Cerebellar nuclear complex (tissue), 1 donor: ENCODE measurements at regions not wholly inside any gene's neighbourhood (a gene's known extent, or its start where the extent isn't known, plus 50 kb on each side); places are given as distances from the start of the nearest gene placed in this dataset.
"Not testable (repeated sequence)": the region's sequence is repeated elsewhere in the genome, so short reads cannot be mapped to it uniquely, and the experiment has no call there.

Source experiments
- DNase-seq, 2 experiments: peaks; one replicate each; lab custom pipeline; 2025; lab: John Stamatoyannopoulos, UW

DNA sequence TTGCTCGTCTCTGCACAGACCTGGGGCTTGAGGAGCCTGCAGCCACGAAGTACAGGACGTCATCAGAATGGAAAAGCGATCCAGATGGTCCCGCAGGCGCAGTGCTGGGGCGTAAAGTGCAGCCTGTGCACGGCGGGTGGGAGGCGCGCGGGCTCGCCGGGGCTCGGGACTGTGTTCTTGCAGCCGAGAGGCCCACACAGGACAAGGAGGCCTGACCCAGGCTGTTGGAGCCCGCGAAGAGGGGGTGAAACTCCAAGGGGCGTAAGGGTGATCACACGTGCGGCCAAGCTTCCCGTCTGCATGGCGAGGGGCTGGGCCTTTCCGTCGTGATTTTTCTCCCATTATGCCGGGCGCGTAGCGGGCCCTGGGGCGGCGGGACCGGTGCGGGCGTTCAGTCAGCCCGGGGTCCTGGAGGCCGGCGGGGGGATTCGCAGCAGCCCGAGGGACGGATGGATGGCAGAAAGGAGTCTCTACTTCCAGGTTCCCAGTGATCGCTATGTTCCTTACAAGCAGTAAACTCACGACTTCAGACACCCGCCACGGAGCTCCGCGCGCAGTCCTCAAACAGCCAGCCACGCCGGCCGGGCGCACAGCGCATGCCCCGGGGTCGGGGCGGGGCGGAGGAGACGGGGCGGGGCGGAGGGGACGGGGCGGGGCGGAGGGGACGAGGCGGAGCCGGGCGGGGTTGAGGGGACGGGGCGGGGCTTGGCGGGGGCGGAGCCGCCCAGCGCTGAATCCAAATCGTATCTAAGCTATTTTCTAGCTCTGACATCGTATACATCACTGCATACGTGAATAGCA lies 141.0 kb upstream of the KCNJ18 start:
- peak in 1 of 2 experiments; percentile 64 for DNase-seq

DNA sequence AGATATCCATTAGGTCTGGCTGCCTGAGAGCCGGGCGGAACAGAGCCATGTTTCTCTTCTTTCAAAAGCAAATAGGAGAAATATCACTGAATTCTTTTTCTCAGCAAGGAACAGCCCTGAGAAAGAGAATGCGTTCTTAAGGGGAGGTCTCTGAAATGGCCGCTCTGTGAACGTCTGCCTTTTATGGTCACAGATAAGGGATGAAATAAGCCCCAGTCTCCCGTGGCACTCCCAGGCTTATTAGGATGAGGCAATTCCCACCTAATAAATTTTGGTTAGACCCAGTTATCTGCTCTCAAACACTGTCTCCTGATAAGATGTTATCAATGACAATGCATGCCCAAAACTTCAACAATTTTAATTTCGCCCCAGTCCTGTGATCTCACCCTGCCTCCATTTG lies 133.4 kb upstream of the KCNJ18 start:
- not testable (repeated sequence) for DNase-seq

DNA sequence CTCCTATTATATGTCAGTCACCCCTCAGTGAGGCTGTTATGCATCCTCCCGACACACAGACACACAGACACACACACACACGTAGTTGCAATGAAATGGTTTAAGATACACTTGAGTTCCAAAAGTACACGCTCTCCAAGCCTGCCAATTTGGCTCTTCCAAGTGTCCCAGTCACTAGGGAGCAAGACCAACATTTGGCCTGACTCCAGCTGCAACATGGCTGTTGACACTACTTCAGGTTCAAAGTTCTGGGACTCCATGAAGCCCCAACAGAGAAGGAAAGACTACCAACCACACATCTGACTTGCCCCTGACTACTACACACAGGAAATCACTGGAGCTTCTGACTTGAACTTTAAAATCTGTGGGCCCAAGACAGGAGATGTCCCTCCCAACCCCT lies 128.1 kb upstream of the KCNJ18 start:
- DNase-seq, result no peak

DNA sequence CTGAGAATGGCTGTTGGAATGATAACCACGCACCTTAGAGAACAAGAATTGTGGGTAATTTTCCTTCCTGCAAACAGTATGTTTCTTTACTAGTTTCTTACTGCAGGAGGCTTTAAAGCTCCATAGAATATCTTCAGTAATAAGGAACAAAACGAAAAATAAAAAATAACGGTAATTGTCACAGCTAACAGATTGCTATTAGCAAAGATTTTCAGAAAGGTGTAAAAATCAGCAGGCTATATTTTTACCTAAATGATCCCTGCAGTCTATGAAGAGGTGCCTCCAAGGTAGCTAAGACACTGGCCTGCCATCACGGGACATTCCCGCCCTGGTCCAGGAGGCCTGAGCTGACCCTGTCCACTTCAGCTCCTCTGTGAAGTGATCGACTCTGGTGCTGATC lies 127.6 kb upstream of the KCNJ18 start:
- DNase-seq, result not testable (repeated sequence)

DNA sequence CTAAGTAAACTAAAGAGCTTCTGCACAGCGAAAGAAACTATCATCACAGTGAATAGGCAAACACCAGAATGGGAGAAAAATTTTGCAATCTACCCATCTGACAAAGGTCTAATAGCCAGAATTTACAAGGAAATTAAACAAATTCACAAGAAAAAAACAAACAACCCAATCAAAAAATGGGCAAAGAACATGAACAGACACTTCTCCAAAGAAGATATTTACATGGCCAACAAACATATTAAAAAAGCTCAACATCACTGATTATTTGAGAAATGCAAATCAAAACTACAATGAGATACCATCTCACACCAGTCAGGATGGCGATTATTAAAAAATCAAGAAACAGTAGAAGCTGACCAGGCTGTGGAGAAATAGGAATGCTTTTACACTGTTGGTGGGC lies 121.9 kb upstream of the KCNJ18 start:
- not testable (repeated sequence) for DNase-seq

DNA sequence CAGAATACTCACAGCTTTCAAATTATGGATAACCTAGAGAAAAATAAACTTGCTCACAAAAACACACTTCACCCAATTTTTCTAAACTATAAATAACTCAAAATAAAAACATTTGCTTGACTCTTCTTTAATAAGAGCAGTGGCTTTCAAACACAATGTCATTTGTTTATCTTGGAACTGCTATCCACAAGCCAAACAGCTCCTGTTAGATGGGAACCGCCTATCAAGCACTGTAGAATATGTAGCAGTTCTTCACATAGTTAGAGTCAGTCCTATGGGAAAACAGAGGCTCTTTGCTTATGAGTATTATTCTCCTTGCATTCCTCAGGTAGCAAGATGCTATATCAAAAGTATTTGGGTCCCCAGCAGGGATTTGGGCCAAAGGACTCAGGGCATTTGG lies 120.2 kb upstream of the KCNJ18 start:
- DNase-seq, result not testable (repeated sequence)

DNA sequence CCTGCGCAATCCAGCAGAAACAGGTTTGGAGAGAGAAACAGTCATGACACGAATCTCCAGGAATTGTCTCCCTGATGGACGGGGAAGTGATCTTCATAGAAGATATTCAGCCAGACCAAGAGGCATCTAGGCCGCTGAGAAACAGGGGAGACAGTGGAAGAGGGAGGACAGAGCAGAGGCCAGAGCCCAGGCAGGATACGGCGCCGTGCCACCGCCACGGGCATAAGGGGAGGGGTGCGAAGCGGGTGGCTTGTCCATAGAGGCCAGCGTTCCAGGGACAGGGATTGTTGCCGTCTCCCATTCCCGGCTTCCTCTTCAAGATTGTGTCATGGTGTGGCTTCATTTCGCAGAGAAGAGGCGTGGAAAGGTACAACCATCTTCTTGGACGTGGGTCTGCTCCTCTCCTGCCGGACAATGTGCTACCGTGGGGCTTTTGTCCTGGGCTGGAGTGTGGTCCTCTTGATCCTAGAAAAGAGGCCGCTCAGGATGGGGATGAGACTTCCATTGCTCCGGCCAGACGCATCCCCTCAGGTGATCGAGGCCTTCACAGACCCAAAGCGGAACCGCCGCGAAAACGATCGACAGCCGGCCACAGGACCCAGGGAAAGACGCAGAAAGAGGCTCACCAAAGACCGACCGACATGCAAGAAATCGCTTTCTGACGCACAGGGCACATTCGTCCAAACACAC lies 118.9 kb upstream of the KCNJ18 start:
- not testable (repeated sequence) for DNase-seq

DNA sequence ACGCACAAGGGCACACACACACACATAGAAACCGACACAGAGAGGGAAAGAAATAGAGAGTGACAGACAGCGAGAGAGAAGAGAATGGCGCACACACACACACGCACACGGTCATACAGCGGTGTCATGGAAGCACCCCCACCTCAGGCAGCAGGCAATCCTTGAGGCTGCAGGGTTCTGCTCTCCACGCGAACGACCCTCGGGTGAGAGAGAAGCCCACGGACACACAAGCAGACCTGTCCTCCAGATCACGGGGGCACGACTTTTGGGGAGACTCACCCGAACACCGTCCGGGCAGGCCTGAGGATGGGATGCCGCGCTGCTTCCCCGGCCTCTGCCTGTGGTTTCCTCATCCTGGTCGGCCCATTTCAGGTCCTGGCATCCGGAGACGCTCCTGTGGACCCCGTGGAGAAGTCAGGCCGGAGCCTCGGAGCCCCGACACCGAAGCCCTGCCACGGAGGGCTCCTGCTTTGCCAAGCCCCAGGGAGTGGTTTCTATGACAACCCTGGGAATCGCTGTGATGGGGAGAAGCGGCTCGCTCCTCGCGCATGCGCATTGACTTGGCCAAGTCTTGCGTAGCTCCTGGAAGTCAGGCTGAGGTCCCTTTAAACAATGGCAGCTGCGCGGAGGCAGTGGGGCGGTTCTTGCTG lies 118.2 kb upstream of the KCNJ18 start:
- peak; percentile 46 to 52 for DNase-seq

DNA sequence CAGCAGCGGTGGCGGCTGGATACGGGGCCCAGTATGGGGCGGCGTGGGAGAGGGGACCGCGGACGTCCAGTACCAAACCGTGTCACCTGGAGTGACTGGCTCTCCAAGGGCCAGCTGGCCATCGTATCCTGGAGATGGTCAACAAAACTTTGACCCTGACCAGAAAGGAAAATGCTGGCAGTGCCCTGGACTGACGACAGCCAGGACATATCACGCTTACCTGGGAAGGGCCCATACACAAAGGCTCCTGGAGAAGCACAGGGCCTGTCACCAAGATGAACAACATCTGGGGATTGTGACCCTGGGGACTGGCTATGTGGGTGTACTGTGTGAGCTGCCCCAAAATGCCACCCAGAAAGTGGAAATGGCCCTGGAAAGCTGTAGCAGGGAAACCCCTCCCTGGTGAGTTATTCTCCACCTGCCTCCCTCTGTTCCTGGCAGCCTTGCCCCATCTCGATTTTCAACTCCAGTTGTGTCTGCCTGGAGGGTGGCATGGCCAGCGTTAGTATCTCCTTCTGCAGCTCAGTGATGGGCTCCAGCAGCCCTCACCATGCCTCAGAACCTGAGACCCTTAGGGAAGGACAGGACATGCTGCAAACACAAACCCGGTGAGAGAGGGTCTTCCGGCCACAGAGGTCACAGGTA lies 117.6 kb upstream of the KCNJ18 start:
- DNase-seq, result not testable (repeated sequence)

DNA sequence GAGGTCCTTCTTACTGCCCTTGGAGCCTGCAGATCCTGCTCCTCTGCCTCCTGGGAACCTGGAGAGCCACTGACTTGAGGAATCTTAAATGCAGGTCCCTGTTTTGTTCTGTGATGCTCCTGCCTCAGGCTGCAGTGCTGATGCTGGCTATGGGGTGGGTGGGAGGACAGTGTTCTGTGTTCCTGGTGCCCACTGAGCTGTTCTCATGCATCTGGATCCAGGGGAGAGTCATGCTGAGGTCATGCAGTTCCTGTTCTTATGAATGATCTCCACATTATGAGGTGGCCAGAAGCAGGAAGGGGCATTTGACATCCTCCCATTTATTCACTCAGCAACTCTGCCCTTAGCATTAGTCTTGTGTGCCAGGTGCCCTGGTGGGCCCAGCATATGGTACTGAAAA lies 113.5 kb upstream of the KCNJ18 start:
- not testable (repeated sequence) for DNase-seq

DNA sequence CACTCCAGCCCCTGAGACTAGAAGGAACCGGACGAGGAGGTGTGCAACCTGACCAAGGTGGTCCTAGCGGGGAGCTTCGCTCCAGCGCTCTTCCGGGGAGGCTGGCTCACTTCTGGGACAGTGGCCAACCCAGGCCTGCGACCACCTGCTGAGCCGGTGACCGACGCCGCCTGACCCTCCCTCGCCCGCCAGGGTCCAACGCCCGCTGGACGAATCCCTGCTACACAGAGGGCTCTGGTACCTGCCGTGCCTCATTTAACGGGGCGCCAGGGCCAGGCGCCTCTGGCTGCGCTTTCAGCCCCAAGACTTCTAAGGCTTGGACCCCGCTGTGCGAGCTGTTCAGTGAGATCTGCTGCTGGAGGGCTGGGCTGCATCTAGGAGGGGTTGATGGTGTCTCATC lies 99.5 kb upstream of the KCNJ18 start:
- no peak for DNase-seq

DNA sequence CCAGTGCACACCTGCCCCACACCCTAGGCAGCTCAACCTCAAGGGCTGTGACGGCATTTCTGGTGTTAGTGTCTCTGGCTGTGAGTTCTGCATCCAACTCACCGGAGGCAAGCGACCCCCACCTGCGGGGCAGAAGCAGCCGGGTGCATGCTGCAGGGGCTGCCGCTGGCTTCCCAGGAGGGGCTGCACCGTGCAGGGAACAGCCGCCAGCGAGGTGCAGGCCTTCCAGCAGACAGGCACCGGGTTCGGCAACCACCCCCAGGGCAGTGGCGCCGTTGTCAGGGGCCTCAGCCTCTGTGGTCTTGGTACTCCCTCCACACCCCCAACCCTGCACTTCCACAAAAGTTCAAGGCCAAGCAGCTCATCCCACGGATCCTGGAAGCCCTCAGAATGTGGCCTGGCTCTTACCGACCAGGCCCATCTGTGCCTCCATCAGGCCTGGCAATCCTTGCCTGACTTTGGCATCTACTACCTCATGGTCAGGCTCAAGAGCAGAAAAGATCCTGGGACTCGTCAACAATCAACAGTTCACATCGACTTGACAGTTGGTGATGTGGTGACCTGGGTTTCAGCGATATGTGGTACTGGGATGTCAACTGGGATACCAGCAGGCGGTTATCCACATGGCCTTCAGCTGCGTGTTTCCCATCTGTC lies 98.7 kb upstream of the KCNJ18 start:
- DNase-seq, result peak in 1 of 2 experiments; percentile 53

DNA sequence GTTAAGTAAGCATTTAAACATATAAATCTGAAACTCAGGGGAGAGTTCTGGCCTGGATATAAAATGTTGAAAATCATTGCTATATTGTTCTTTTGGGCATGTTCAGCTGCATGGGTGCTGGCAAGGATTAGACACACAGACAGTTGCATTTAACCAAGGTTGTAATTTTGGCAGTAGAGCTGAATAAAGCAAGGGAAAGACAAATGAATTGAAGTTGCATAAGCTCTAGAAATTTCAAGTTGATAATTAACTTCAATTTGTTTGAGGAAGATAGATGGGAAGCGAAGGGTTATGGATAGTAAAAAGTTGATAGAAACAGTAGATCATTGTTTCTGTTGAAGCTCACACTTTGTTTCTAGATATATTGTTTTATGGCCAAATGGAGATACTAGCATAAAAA lies 97.2 kb upstream of the KCNJ18 start:
- no peak for DNase-seq

DNA sequence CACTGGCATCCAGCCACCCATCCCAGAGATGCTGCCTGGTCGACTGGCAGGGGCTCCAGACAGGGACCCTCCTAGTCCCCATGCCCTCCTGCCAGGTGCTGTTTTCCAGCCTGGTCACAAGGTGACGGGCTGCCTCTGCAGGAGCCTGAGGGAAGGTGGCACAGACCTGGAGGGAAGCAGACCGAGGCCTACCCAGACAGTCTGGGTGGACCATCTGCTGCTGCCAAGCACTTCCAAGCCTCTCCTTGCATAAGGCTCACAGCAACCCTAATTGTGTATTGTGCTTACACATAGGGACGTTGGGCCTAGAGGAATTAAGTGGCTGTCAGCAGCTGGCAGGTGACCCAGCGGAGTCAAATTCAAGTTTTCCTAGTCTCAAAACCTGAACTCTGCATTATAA lies 90.1 kb upstream of the KCNJ18 start:
- DNase-seq, result no peak

DNA sequence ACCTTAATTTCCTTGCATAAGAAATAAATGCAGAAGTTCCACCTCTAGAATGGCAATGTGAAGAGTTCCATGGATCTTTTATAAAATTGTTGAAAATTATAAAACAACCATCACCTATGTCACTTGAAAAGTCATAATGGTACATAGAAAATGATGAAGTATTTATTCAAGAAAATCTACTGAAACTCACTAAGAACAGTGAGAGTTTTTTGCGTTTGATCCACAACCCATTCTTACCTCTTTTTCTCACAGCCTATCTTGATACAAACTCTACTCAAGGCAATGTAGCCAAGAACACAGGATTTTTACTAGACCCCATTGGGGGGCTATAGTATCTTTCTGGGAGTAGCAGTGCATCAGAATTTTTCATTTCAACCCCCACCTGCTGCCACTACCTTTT lies 89.0 kb upstream of the KCNJ18 start:
- DNase-seq, result not testable (repeated sequence)

DNA sequence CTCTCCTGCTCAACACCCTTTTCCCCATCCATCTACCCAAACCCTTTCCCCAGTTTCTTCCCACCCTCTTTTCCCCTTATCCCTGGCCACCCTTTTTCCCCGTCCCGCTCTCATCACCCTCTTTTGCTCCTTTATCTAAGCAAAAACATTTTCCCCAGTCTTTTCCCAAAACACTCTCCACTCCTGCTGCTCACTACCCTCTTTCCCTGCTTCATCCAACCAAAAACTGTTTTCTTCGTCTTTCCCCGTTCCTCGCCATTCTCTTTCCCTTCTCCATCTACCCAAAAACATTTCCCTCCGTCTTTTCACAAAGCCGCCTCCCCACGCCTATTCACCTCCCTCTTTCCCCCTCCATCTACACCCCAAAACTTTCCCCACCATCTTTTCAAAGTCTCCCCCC lies 80.9 kb upstream of the KCNJ18 start:
- DNase-seq, result not testable (repeated sequence)

DNA sequence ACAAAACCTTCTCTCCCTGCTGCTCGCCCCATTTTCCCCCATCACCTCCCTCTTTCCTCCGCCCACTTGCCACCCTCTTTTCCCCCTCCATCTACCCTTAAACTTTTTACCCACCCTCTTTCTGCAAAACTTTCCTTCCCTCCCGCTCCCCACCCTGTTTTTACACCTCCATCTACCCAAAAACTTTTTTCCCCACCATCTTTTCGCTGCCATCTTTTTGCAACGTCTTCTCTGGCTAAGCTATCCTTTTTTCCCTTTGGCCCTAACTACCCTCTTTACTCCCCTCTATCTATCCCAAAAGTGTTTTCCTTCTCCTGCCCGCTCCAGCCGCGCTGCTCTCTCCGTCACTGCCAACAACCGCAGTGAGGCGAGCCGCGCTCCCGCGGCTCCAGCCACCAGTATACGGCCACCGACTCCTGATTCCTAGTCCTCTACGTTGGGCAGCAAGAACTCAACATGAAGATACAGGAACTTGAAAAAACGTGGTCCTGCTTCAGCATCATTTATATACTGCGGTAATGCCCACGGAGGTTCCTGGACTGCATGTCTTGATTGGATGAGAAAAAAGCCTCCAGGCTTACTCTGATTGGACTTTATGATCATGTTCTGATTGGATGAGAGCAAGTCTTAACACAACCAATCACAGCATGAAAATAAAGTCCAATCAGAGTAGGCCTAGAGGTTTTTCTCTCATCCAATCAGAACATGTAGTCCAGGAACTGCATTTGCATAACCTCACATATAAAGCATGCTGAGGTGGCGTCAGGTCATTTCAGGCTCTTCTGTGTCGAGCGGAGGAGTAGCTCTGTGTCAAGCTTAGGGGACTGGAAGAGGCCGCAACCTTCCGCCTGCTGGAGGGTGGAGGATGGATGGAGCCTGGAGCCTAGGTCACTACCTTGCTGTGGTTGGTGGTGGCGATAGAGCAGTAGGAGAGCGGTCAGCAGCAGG lies 79.9 kb upstream of the KCNJ18 start:
- not testable (repeated sequence) for DNase-seq

DNA sequence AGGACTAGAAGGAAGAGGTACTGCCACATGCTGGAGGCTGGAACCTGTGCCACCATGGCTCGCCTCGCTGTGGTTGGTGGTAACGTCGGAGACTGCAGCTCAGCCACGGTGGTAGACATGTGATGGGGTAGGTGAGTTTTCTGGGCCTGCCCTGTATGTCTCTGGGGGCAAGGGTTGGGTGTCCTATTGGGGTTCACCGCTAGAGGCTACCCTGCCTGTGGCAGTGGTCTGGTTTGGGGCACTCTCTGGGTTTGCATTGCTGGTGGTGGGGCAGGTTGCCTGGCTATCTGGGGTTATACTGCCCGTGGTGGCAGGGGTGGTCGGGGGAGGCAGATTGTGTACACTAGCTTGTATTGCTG lies 79.3 kb upstream of the KCNJ18 start:
- no peak for DNase-seq

DNA sequence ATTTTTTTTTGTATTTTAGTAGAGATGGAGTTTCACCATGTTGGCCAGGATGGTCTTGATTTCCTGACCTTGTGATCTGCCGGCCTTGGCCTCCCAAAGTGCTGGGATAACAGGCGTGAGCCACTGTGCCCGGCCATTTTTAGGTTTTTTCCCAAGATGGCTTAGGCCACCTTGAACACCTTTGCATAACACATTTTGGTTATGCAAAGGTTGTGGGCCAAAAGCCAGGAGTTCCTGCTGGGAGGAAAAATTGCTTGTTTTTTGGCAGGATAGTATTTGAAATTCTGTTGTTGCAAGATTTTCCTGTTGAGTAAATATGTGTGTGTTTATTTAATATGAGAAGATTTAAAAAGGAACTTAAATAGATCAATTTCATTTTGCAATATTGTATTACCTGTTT lies 65.3 kb upstream of the KCNJ18 start:
- not testable (repeated sequence) for DNase-seq
